Spleen (tissue), 11 donors: ENCODE measurements at regions not wholly inside any gene's neighbourhood (a gene's known extent, or its start where the extent isn't known, plus 50 kb on each side); places are given as distances from the start of the nearest gene placed in this dataset.

ENCODE experiments used
- DNase-seq: peaks from one replicate; pipeline ENCODE4 v3.0.0-alpha.2; 2020
- H3K27ac ChIP-seq, 8 donors: fragments of 200-600 bp; sonication (generic) in 7 of 8; 1 replicate in 4 of 8; 2 replicates in 4 of 8; pipeline versions ENCODE4 v1.5.0 to v1.8.0; 2016 to 2021; ENCODE audit warnings: inconsistent platforms in 4 of 8, mild to moderate bottlenecking in 4 of 8, moderate library complexity in 1 of 8
- H3K27me3 ChIP-seq, 7 donors: fragments of 200-600 bp; sonication (generic) in 6 of 7; replicated peaks in 1 of 7; 1 replicate in 4 of 7; 2 replicates in 3 of 7; pipeline versions ENCODE4 v1.5.0 to v1.8.0; 2016 to 2021; ENCODE audit warnings: inconsistent platforms in 3 of 7, mild to moderate bottlenecking in 1 of 7
- H3K36me3 ChIP-seq, 6 donors: fragments of 200-600 bp; sonication (generic) in 5 of 6; 1 replicate in 4 of 6; 2 replicates in 2 of 6; pipeline versions ENCODE4 v1.5.0 to v1.8.0; 2016 to 2021; ENCODE audit warnings: inconsistent platforms in 2 of 6
- H3K4me1 ChIP-seq, 6 donors: fragments of 200-600 bp; sonication (generic) in 5 of 6; 1 replicate in 3 of 6; 2 replicates in 3 of 6; pipeline versions ENCODE4 v1.5.0 to v1.8.0; 2016 to 2021; ENCODE audit warnings: inconsistent platforms in 3 of 6
- H3K4me3 ChIP-seq, 8 donors: fragments of 200-600 bp; sonication (generic) in 7 of 8; 1 replicate in 4 of 8; 2 replicates in 4 of 8; pipeline versions ENCODE4 v1.5.0 to v1.8.0; 2016 to 2021; ENCODE audit warnings: inconsistent platforms in 4 of 8, mild to moderate bottlenecking in 4 of 8, moderate library complexity in 2 of 8
- H3K9me3 ChIP-seq, 8 donors: fragments of 200-600 bp; sonication (generic) in 7 of 8; 1 replicate in 4 of 8; 2 replicates in 4 of 8; pipeline versions ENCODE4 v1.5.0 to v1.8.0; 2016 to 2021; ENCODE audit warnings: inconsistent platforms in 4 of 8
- CTCF ChIP-seq, 11 experiments: fragments of 200-600 bp in 7 of 11; fragments of 450-650 bp in 4 of 11; sonication (generic) in 4 of 11; IDR thresholded peaks in 8 of 11; conservative IDR thresholded peaks in 3 of 11; 1 replicate in 7 of 11; 2 replicates in 4 of 11; pipeline versions ENCODE4 v1.4.0 to v1.8.0; 2016 to 2021; ENCODE audit warnings: antibody characterized with exemption in 11 of 11, inconsistent platforms in 4 of 11, mild to moderate bottlenecking in 1 of 11
- POLR2A ChIP-seq, 3 donors: fragments of 450-650 bp; IDR thresholded peaks; one replicate each; pipeline ENCODE4 v1.5.1; 2017; ENCODE audit warnings: antibody characterized with exemption in 3 of 3, mild to moderate bottlenecking in 1 of 3
- POLR2AphosphoS5 ChIP-seq, 3 donors: sonication (generic); formaldehyde crosslinking; IDR thresholded peaks; one replicate each; pipeline ENCODE4 v1.5.1; 2017; ENCODE audit warnings: antibody characterized with exemption in 3 of 3
- WGBS, 5 donors: extraction: QIAGEN DNeasy Blood & Tissue Kit in 3 of 5; methylation state at CpG; one replicate each; pipeline versions ENCODE4 v1.1.5 to v1.1.7; 2013 to 2018; 5-methylcytosine and 5-hydroxymethylcytosine counted together
- intact Hi-C: fragments of 100-400 bp; cut with DNase I; formaldehyde crosslinking; loops from one replicate; pipeline ENCODE4 v1.15.0; 2023; ENCODE audit warnings: low total_unique reads
- donor health status: healthy with polysubstance abuse.
- donor health status: DM: no; HTN: no; CAD: no; lungs with moderate emphysema.
- donor health status: DM: no; HTN: no; CAD: no.
- donor health status: Bipolar disorder and iron deficiency.
- donor health status: healthy.
- donor health status: DM: no; HTN: no; CAD: no.
- donor health status: DM: yes; HTN: yes; CAD: no.

- Histone ChIP-seq H3K27ac (no peak overlapping the region), H3K4me3 (no peak overlapping the region), H3K27me3 (no peaks in the 10 kb centered on the region), H3K36me3 (no peaks in the 10 kb centered on the region), H3K9me3 (no peaks in the 10 kb centered on the region), H3K4me1 (no peaks in the 10 kb centered on the region)
- DNase-seq: peak; percentile 66
- 82 to 90% (median 89%) methylated on average over 23 to 26 of the region's 26 CpGs for WGBS, 5 donors
- TF ChIP-seq POLR2AphosphoS5 (IDR thresholded peaks at IDR 0.05) (no peak), POLR2A (IDR thresholded peaks at IDR 0.05) (no peak)
- intact Hi-C loops: no loop called here
Measured at GRCh38 chr10:42981358-42982236, 95.3 kb upstream of the RET start.

GRCh38 chr10:42982891-42983506 is 93.9 kb upstream of the RET start:
- Histone ChIP-seq H3K4me3 (no peak overlapping the region), H3K27me3 (no peaks in the 10 kb centered on the region), H3K27ac (no peak overlapping the region), H3K36me3 (no peaks in the 10 kb centered on the region), H3K4me1 (no peaks in the 10 kb centered on the region), H3K9me3 (no peaks in the 10 kb centered on the region)
- peak; percentile 63 for DNase-seq
- intact Hi-C loops: no loop called here
- no peak for TF ChIP-seq POLR2AphosphoS5 (IDR thresholded peaks at IDR 0.05)
- no peak for TF ChIP-seq CTCF (IDR thresholded peaks at IDR 0.05 in 8 of 11, conservative IDR thresholded peaks at IDR 0.05 in 3 of 11)
- no peak for TF ChIP-seq POLR2A (IDR thresholded peaks at IDR 0.05)
- WGBS, 5 donors: 73 to 84% (median 73%) methylated on average over 12 of the region's 12 CpGs

GRCh38 chr10:42983591-42983990 is 93.3 kb upstream of the RET start:
- Histone ChIP-seq H3K4me3 (no peak overlapping the region), H3K4me1 (no peaks in the 10 kb centered on the region), H3K27ac (no peak overlapping the region), H3K36me3 (no peaks in the 10 kb centered on the region), H3K9me3 (no peaks in the 10 kb centered on the region), H3K27me3 (no peaks in the 10 kb centered on the region)
- peak; percentile 50 for DNase-seq
- 70 to 87% (median 75%) methylated on average over 4 to 6 of the region's 6 CpGs for WGBS, 5 donors
- intact Hi-C loops: no loop called here
- no peak for TF ChIP-seq POLR2AphosphoS5 (IDR thresholded peaks at IDR 0.05)
- no peak for TF ChIP-seq CTCF (IDR thresholded peaks at IDR 0.05 in 8 of 11, conservative IDR thresholded peaks at IDR 0.05 in 3 of 11)
- TF ChIP-seq POLR2A (IDR thresholded peaks at IDR 0.05): no peak

- TF ChIP-seq POLR2AphosphoS5 (IDR thresholded peaks at IDR 0.05): no peak
- no peak for TF ChIP-seq POLR2A (IDR thresholded peaks at IDR 0.05)
- TF ChIP-seq CTCF (IDR thresholded peaks at IDR 0.05 in 8 of 11, conservative IDR thresholded peaks at IDR 0.05 in 3 of 11): no peak
Measured at GRCh38 chr10:42984035-42984610, 92.7 kb upstream of the RET start.

More at GRCh38 chr10:42984035-42984610, 92.7 kb upstream of the RET start:
- Histone ChIP-seq H3K4me3 (no peak overlapping the region), H3K27me3 (no peaks in the 10 kb centered on the region), H3K4me1 (peaks cover 0 to 3% (median 0%) of the 10 kb centered on the region in 6 donors), H3K36me3 (no peaks in the 10 kb centered on the region), H3K27ac (no peak overlapping the region), H3K9me3 (no peaks in the 10 kb centered on the region)
- intact Hi-C loops: no loop called here
- WGBS, 5 donors: 80 to 85% (median 82%) methylated on average over 8 of the region's 8 CpGs
- no peak for DNase-seq
